NCI-H526 (cell line): ENCODE measurements at regions not wholly inside any gene's neighbourhood (a gene's known extent, or its start where the extent isn't known, plus 50 kb on each side); places are given as distances from the start of the nearest gene placed in this dataset.
"Not testable (repeated sequence)": the region's sequence is repeated elsewhere in the genome, so short reads cannot be mapped to it uniquely, and the experiment has no call there.

Experiments used
- DNase-seq, 2 experiments: peaks; one replicate each; lab custom pipeline; 2025; lab: John Stamatoyannopoulos, UW

DNA sequence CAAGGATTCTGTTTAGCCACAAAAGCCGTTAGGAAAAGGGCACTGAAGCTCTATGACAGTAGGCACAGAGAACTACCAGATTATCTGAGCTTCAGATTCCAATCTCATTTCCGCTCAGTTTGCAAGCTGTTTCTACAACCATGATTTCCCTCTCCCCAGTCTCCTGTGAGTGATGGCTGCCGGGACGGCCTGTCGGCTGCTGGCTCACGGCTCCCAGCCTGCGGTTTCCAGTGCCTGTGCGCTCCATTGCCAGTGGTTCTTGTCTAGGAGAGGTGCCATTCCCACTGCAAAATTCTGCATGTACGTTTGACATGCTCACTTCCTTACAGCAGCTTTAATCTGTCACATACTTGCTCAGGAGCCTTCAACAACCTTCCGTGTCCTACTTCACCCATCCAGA, 429.1 kb upstream of the FRG1 start:
- no peak for DNase-seq

DNA sequence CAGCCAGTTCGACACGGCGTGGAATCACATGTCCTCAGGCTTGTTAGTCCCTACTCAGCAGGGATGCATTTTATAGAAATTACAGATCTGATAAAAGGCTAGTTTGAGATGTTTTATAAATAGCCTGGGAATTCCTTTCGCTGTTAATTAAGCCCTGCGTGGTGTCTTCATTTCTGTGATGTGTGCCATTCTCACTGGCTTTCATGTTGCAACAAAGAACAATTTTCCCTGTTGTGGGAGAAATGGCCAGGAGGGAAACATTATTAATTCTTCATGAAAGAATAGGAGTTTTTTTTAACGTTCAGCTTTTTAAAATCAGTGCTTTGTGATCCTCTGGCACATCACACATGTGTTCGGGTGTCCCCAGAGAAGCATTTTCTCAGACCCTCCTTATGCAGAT, 427.3 kb upstream of the FRG1 start:
- DNase-seq: no peak

DNA sequence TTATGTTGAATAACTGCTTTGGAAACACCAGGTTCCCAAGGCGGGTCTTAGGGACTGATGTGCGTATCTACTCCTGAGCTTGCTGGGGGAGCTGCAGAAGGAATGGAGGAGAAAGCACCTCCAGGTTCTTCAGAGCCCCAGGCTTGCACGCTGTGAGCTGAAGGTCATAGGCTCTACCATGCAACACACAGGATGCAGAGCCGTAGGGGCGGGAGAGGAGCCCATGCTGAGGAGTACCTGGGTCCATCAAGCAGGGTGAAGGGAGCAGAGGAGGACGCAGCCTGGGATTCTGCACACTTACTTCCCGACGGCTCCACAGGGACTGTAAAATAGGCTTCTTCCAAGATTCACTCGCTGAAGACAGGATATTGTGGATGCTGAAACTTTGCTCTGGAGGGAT, 426.5 kb upstream of the FRG1 start:
- DNase-seq: no peak

DNA sequence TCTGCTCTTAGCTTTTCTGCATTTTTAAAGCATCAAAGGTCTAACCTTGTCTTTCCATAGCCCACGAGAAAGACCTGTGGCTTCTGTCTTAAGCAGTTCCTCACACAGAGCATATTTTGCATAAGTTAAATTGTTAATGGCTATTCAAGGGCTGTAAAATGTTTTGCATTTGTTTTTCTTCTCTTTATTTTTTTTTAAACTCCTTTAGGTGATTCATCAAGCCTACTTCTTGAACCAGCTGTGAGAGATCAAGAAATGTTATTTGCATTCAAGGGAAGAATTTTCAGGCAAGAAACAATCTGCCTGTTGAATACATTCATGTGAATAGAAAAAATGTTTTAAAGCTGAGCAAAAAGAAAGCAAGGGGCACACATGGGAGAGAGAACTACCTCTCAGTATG, 423.8 kb upstream of the FRG1 start:
- no peak for DNase-seq

DNA sequence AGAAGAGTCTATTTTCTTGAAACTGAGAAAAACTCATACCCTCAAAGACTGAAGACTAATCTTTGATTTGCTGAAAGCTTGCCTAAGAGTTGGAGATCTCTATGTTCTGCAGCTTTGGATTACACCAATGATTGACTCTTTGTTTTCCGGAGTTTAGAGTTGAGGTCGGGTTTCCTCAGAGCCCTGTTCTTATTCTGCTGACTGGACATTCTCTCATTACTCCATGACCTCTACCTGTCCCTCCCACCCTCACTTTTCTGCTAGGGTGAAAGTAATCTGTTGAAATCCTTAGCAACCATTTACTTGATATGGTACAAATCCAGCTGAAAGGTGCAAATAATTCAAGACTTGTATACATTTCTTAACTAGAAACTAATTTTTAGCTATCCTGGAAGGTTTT, 421.5 kb upstream of the FRG1 start:
- no peak for DNase-seq

DNA sequence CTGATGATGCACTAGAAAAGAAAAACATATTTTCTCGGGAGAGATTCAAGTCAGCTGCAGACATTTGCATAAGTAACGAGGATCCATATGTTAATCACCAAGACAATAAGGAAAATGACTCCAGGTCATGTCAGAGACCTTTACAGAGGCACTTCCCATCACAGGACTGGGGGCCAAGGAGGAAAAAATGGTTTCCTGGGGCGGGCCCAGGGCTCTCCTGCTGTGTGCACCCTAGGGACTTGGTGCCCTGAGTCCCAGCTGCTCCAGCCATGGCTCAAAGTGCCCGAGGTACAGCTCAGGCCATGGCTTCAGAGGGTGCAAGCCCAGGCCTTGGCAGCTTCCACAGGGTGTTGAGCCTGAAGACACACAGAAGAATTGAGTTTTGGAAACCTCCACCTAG, 415.4 kb upstream of the FRG1 start:
- DNase-seq: no peak

DNA sequence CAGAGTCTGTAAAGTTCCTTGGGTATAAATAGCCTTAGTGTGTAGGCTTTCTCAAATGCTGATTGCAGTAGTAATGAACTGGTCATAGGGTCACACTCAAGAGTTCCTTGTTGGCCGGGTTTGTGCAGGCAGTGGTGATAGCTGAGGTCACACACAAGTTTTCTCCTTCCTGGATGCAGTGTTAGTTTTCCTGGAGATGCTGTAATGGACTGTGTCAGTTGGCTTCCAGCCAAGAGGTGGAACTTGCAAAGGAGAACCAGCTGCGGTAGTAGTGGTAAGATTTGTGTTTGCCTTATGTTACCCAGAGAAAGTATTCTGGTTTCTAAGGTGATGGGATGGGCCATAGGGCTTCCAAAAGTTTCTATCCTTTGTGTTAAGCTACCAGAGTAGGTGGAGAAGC, 409.8 kb upstream of the FRG1 start:
- no peak for DNase-seq

DNA sequence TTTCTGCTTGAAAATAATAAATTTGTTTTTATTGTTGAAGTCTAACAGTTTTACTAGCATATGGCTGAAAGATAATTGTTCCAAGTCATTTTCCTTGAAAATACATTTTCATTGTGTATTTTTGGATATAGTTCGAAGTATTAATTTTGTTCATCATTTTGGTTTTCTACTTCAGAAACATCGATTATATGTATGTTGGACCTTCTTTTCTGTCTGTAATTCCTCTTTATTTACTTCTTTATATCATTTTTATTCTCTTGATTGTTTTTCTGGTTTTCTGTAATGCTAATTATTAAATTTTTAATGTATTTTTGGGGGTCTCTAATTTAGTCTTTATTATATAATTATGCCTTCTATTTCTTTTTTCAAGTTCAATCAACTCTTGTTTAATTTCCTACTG, 407.1 kb upstream of the FRG1 start:
- DNase-seq: no peak

DNA sequence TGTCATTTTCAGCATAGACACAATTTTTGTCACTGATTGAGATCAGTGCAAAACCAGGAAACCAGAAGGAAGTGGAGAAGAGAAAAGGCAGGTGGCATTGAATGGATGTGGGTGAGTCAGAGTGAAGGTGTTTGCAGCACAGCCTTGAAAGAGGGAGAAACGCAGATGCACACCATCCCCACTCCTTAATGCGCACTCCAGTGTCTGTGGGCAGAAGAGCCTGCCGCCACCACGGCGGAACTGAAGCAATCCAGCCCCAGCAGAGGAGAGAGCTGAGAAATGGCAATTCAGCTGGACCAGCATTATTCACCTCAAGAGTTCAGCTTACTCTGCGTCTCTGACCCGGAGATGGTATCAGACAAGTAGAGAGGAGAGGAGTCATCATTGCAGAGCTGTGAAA, 393.1 kb upstream of the FRG1 start:
- no peak for DNase-seq

DNA sequence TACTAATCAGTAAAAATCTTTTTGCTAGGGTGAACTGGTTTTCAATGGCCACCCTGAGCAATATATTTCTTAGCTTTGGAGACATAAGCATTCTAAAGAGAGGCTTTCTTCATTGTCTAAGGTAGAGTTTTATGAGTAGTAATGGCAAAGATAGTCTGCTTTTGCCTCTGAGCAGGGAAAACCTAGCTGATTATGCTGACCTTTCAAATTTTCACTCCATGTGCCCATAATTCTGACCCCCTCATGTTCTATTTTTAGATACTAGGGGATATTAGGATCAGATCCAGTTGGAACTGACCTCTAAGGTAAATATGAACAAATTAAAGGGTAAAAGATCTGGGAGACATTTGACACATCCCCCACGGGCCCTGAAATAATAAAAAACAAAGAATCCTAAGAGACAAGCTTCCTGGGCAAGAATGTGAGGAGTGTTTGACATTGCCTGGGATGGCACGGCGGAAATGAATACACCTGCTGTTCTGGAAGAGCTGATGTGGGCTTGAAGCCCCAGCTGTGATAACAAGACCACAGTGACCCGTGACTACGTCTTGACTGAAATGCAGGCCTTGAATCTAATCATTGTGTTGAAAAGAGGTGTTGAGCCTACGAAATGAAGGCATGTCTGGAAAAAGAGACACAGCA, 392.1 kb upstream of the FRG1 start:
- no peak for DNase-seq

DNA sequence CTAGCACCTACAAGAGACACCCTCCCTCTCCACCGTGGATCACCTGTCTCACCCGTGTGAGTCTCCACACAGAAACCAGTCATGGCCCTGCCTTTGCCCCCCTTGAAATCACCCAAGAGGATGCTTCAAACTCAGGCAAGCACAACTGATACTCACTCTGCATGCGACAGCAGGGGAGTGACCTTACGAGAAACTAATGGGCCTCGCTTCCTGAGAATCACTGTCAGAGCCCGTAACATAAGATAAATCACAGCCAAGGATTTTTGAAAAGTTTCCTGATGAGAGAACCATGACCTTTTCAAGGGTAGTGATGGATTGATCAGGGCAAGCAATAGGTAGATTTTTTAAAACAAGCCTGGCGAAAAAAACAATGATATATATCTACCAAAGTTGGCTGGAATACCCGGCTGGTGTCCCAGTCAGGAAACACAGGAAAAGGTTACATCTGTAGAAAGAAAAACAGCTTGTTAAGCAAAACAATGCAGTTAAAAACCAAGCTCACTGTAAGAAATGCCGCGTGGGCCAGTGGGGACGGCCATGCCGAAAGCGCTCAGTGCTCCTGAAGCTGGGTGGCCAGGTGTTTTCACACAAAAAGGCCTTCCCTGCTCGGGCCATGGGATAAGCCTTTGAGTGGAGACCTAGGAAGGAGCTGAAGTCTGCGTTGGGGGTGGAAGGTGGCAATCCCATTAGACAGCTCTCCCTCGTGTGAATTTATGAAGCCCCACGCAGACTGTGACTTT, 388.6 kb upstream of the FRG1 start:
- not testable (repeated sequence) for DNase-seq

DNA sequence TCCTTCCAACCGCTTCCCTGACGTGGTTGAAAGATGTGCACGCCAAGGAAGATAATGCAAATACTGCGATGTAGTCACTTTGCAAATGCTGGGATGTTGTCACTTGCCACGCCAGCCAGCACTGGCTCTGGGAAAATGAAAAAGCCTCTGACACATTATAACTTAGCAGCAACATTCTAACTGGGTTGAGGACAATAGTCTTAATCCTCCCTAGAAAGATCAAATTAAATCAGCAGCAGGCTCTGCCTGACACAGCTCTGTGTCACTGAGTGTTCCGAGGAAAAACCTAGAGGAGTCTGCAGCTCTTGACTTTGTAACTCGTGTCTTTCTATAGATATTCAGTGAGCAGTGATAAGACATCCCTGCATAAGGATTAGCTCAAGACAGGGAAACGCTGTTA, 380.1 kb upstream of the FRG1 start:
- not testable (repeated sequence) for DNase-seq

DNA sequence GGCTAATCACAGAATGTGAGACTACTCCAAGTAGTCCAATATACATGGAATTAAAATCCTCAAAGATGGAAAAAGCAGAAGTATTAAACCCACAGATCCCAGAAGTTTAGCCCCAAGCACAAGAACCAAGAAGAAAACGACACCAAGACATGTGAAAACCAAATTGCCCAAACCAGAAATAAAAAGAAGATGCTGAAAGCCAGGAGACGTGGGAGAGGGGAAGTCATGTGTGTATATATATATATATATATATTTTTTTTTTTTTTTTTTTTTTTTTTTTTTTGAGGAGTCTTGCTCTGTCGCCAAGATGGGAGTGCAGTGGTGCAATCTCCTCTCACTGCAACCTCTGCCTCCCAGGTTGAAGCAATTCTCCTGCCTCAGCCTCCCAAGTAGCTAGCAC, 376.9 kb upstream of the FRG1 start:
- not testable (repeated sequence) for DNase-seq

DNA sequence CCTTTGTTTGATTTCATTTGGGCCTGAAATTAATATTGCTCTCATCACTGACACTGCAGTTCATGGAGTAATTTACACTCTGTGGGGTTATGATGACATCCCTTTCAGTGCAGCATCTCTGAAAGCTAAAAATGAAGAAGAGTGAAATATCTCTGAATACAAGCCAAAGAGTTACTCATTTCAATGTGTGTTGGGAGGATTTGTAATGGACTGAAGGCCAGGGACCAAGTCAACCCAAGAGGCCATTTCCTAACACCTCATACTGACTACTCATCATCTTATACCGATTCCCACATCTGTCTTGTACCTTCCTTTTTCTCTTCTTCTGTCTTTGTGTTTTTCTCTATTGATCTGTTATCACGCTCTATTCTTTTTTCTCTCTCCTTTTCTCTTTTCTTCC, 374.4 kb upstream of the FRG1 start:
- not testable (repeated sequence) for DNase-seq

DNA sequence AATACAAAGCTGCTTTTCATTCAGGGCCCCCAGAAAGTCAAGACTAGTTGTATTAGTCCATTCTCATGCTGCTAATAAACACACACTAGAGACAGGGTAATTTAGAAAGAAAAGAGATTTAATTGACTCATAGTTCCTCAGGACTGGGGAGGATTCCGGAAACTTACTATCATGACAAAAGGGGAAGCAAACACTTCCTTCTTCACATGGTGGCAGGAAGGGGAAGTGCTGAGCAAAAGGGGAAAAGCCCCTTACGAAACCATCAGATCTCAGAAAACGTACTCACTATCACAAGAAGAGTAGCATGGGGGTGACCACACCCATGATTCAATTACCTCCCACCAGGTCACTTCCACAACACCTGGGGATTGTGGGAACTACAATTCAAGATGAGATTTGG, 373.8 kb upstream of the FRG1 start:
- not testable (repeated sequence) for DNase-seq

DNA sequence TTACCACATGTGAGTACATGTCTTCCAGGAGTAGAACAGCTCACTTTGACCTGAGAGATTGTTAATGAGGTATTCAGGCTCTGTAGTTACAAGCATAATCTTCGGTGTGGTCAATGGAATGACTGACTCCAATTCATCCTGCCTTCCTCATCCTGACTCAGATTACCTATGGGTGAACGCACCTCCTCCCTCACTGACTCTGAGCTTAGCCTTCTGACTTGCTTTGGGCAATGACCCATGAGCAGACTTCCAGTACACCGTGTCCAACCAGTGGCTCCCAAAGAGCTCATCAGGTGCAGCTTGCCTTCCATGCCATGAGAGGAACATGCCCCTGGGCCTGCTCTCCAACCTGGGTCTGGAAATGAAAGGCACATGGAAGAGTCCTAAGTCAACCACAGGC, 361.0 kb upstream of the FRG1 start:
- not testable (repeated sequence) for DNase-seq

DNA sequence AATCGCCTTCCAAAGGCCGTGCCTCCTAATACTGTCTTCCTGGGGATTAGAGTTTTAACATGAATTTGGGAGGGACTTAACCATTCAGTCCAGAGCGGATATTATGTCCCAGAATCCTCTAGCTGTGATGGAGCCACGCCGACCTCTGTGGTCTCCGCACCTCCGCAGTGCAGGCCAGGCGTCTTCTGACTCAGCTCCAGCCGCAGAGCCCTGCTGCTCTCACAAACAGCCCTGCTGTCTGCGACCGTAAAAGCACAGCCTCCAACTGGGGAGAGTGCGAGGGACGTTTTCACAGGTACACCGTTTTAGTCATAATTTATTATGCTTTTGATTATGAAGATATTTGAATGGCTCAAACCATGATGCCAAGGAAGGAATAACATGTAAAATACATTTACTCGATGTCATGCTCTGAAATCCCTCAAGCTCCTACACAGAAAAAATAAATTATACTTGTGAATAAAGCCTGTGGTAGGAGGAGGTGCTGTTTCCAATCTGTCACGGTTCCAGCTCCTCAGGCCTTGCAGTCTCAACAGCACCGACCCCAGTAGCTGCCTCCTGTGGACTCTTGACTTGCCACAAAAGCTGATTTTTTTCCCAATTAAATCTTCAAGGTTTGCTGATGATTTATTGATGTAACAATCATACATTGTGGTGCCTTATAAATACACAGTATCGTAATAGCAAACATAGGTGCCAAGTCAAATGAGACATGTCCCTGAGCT, 353.6 kb upstream of the FRG1 start:
- DNase-seq: not testable (repeated sequence)

DNA sequence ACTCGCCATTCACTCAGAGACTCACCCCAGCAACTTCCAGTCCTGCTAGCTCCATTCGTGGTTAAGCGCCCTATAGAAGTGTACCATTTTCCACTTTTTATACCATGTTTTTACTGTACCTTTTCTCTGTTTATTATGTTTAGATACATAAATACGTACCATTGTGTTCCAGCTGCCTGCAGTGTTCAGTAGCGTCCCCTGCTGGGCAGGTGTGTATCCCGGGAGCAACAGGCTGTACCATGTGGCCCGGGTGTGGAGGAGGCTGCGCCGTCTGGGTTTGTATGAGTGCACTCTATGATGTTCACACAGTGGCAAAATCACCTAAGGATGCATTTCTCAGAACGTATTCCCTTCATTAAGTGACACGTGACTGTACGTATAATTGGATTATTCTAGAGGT, 351.5 kb upstream of the FRG1 start:
- DNase-seq: not testable (repeated sequence)

DNA sequence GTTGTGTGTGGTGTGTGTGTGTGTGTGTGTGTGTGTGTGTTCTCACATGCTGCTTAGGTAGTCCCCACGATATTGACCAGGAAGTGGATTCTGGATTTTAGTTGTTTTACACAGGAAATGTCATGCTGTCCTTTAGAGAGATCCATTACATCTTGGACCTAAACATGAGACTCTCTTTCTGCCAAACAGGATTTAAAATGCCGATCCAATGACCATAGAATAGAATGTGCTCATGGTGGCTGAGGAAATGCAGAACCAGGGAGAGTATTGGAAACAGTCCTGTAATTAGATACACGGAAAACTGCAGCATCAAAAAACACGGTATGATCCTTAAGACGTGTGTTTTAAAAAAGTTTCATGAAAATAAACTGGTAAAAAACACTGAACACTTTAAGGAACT, 347.8 kb upstream of the FRG1 start:
- no peak for DNase-seq

DNA sequence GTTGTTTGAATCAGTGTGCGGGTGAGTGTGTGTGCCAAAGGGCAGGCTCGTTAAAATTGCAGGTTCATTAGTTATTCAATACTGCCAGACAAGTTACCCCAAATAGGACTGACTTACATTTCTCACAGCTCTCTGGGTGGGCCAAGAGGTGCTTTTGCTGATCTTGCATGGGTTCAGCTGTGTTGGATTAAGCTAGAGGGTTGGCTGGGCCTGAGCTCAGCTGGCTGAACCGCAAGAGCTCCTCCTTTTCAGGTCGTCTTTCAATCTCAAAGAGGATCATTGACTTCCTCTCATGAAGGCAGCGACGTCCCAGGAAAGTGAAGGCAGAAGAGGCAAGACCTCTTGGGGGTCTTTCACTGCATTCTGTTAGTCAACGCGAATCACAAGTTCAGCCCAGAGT, 343.3 kb upstream of the FRG1 start:
- DNase-seq: no peak

DNA sequence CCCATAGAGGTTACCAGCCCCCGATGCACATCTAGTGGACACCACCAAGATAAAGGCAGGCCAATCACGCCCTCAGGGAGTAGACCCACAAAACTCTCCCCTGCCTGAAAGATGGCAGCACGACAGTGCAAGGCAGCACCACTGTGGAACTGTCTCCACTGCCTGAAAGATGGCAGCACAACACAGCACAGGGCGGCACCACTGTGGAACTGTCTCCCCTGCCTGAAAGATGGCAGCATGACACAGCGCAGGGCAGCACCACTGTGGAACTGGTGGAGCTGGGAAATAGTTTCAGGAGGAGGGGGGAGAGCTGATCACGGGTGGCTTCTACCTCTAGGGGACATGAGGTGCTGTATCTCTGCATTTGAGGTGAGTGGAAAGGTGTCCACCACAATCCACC, 340.4 kb upstream of the FRG1 start:
- DNase-seq: no peak

DNA sequence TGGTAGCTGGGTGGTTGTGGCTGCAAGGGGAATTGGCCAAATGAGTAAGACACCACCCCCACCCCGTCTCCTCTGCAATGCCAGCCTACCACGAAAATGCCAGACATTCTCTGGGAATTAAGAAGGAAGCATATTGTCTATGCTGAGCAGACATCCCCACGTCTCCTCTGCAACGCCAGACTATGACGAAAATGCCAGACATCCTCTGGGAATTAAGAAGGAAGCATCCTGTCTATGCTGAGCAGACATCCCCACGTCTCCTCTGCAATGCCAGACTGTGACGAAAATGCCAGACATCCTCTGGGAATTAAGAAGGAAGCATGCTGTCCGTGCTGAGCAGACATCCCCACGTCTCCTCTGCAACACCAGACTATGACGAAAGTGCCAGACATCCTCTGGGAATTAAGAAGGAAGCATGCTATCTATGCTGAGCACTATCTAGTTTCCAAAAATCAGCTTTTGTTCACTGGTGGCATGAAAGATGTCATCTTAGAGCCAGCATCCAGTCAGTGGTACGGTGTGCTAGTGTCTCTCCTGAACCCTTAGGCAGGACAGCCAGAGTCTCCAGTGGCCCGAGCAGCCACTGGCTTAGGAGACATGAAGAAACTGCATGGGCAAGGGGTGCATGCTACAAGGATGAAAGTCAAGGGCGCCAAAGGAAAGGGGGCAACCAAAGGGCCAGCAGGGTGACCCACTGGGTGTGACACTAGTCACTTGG, 339.8 kb upstream of the FRG1 start:
- DNase-seq: no peak

DNA sequence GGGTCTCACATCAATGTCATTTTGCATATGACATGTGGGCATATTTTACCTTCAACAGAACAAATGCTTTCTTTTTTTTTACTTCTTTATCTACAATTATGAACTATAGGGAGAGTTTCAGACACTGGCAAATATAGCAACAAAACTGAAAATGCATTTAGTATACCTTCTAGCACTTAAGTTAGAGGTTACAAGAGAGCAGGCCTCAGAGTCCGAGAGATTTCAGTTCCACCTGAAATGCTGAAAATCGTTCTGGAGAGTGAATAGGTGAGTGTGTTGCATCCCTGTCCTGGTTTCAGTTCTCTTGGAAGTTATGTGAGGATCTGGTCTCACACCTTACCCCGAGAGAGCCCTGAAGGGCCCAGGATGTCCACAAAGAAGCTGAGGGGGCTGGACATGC, 337.8 kb upstream of the FRG1 start:
- DNase-seq: not testable (repeated sequence)
